ENCODE measurements at regions not wholly inside any gene's neighbourhood (a gene's known extent, or its start where the extent isn't known, plus 50 kb on each side); places are given as distances from the start of the nearest gene placed in this dataset.

- TF ChIP-seq CTCF (IDR thresholded peaks at IDR 0.05 in 4 of 5, conservative IDR thresholded peaks at IDR 0.05 in 1 of 5) (no peak), POLR2A (IDR thresholded peaks at IDR 0.05) (no peak)
These were observed 664.4 kb downstream of the MATN1 start for GRCh38 chr1:30058970-30059369.

Measured in gastrocnemius medialis (tissue), 4 donors.